ENCODE measurements at regions not wholly inside any gene's neighbourhood (a gene's known extent, or its start where the extent isn't known, plus 50 kb on each side); places are given as distances from the start of the nearest gene placed in this dataset.

- no peak for TF ChIP-seq CTCF (IDR thresholded peaks at IDR 0.05; ENCODE audit: insufficient read depth, low read length, poor library complexity, severe bottlenecking)
- Histone ChIP-seq H3K4me3 (ENCODE audit: low read depth, low read length) (no peak overlapping the region), H3K36me3 (ENCODE audit: control insufficient read depth, insufficient read depth, low read length) (no peaks in the 10 kb centered on the region), H3K27me3 (ENCODE audit: control insufficient read depth, insufficient read depth, low read length) (no peaks in the 10 kb centered on the region)
- DNase-seq (ENCODE audit: low read depth): no peak
These were observed 441.9 kb upstream of the NPVF start for GRCh38 chr7:25669961-25670841.

GRCh38 chr7:25671111-25671510 lies 442.8 kb upstream of the NPVF start:
- no peaks in the 10 kb centered on the region for H3K27me3 ChIP-seq (ENCODE audit: control insufficient read depth, insufficient read depth, low read length)
- no peak overlapping the region for H3K4me3 ChIP-seq (ENCODE audit: low read depth, low read length)
- H3K36me3 ChIP-seq (ENCODE audit: control insufficient read depth, insufficient read depth, low read length): no peaks in the 10 kb centered on the region
- TF ChIP-seq CTCF (IDR thresholded peaks at IDR 0.05; ENCODE audit: insufficient read depth, low read length, poor library complexity, severe bottlenecking): no peak
- DNase-seq (ENCODE audit: low read depth): no peak

GRCh38 chr7:25672496-25672895 lies 444.2 kb upstream of the NPVF start:
- no peak for TF ChIP-seq CTCF (IDR thresholded peaks at IDR 0.05; ENCODE audit: insufficient read depth, low read length, poor library complexity, severe bottlenecking)
- Histone ChIP-seq H3K27me3 (ENCODE audit: control insufficient read depth, insufficient read depth, low read length) (no peaks in the 10 kb centered on the region), H3K4me3 (ENCODE audit: low read depth, low read length) (no peak overlapping the region), H3K36me3 (ENCODE audit: control insufficient read depth, insufficient read depth, low read length) (no peaks in the 10 kb centered on the region)
- DNase-seq (ENCODE audit: low read depth): no peak

- no peak for TF ChIP-seq CTCF (IDR thresholded peaks at IDR 0.05; ENCODE audit: insufficient read depth, low read length, poor library complexity, severe bottlenecking)
- Histone ChIP-seq H3K36me3 (ENCODE audit: control insufficient read depth, insufficient read depth, low read length) (no peaks in the 10 kb centered on the region), H3K4me3 (ENCODE audit: low read depth, low read length) (no peak overlapping the region), H3K27me3 (ENCODE audit: control insufficient read depth, insufficient read depth, low read length) (no peaks in the 10 kb centered on the region)
- DNase-seq (ENCODE audit: low read depth): no peak
These were observed 447.6 kb upstream of the NPVF start for GRCh38 chr7:25675789-25676474.

- H3K4me3 ChIP-seq (ENCODE audit: low read depth, low read length): no peak overlapping the region
- H3K36me3 ChIP-seq (ENCODE audit: control insufficient read depth, insufficient read depth, low read length): no peaks in the 10 kb centered on the region
- no peak for TF ChIP-seq CTCF (IDR thresholded peaks at IDR 0.05; ENCODE audit: insufficient read depth, low read length, poor library complexity, severe bottlenecking)
- no peaks in the 10 kb centered on the region for H3K27me3 ChIP-seq (ENCODE audit: control insufficient read depth, insufficient read depth, low read length)
- DNase-seq (ENCODE audit: low read depth): no peak
These were observed 449.3 kb upstream of the NPVF start for GRCh38 chr7:25677595-25677994.
